ENCODE measurements at regions not wholly inside any gene's neighbourhood (a gene's known extent, or its start where the extent isn't known, plus 50 kb on each side); places are given as distances from the start of the nearest gene placed in this dataset.

DNA sequence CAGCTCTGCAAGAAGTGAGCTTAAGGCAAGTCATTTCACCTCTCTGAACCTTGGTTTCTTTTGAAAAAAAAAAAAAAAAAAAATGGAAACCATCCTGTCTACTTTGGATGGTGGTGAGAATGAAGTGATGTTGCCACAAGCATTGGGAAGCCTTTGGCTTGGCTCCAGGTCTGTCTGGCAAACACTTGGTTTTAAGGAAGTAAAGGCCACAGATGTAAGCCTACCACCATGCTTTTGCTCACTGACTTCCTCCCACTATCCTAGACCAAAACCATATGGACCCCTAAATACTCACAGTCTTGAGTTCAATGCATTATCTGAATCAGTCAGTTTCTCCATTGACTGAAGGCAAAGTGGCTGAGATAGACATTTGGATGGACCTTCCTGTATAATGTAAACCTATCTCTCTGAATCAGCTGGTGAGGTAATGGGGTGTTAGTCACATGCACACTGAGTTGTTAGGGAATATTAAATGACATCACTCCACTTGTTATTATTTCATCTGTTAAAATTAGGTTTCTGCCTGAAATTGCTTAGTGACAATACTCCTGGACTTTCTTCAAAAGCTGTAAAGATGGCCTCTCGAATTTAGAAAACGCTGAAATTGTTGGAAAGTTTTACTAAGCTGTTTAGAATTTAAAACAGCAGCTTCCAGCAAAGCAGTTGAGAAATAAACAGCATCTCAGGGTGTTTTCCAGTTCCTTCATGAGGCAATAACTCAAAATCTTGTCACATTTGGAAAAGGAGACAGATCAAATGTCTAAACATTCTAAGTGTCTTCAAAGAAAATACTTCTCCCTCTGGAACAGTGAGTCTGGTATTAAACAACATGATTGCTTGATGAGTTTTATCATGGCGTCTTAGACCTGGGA, 833.5 kb downstream of the DHX35 start:
- no peak for TF ChIP-seq POLR2A (IDR thresholded peaks at IDR 0.05; ENCODE audit: low read length)
- TF ChIP-seq GATA1 (IDR thresholded peaks at IDR 0.05; ENCODE audit: low read depth, low read length), result no peak
